Glutamatergic neuron (in vitro differentiated cells): ENCODE measurements at regions not wholly inside any gene's neighbourhood (a gene's known extent, or its start where the extent isn't known, plus 50 kb on each side); places are given as distances from the start of the nearest gene placed in this dataset.

Experiments used
- DNase-seq: peaks from one replicate; pipeline ENCODE4 v3.0.0; 2022
- H3K27ac Mint-ChIP-seq: one replicate; pipeline ENCODE4 v1.8.0; 2020; ENCODE audit warnings: mild to moderate bottlenecking, mixed read lengths, inconsistent platforms; ENCODE audit not compliant: unreplicated experiment
- H3K27me3 Mint-ChIP-seq: one replicate; pipeline ENCODE4 v1.8.0; 2020; ENCODE audit warnings: mild to moderate bottlenecking, moderate library complexity, mixed read lengths, inconsistent platforms; ENCODE audit not compliant: unreplicated experiment
- H3K36me3 Mint-ChIP-seq: one replicate; pipeline ENCODE4 v1.8.0; 2020; ENCODE audit warnings: mild to moderate bottlenecking, mixed read lengths, inconsistent platforms; ENCODE audit not compliant: unreplicated experiment
- H3K4me1 Mint-ChIP-seq: one replicate; pipeline ENCODE4 v1.8.0; 2020; ENCODE audit warnings: mild to moderate bottlenecking, low read depth, mixed read lengths, inconsistent platforms; ENCODE audit not compliant: unreplicated experiment
- H3K4me3 Mint-ChIP-seq: one replicate; pipeline ENCODE4 v1.8.0; 2020; ENCODE audit warnings: mild to moderate bottlenecking, mixed read lengths, inconsistent platforms; ENCODE audit not compliant: unreplicated experiment
- H3K9me3 Mint-ChIP-seq: one replicate; pipeline ENCODE4 v1.8.0; 2020; ENCODE audit warnings: mild to moderate bottlenecking, moderate library complexity, mixed read lengths, inconsistent platforms; ENCODE audit not compliant: unreplicated experiment
- TF ChIP-seq, protein P1 (sequence below): fragments of 200-600 bp; sonication (generic); IDR thresholded peaks from one replicate; pipeline ENCODE4 v1.5.0; 2021; ENCODE audit not compliant: partially characterized antibody, unreplicated experiment

DNA sequence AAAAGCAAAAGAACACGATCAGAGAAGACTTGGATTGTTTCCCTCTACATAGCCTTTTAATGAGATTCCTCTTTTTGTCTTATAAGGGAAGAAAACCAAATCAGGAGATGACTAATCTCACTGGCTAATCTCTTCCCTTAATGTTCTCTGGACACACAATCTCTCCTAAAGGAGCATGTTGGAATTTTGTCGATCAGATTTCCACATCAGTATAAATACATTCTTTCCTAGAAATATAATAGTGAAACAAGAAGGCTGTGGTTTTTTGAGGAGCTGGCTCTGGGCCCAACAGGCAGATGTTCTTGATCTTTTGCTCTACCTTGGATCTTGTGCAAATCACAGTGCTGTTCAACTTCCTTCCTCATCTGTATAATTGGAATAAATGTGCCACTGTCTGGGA lies 94.0 kb downstream of the GTPBP8 start:
- Mint-ChIP-seq H3K27ac (no peak overlapping the region), H3K36me3 (no peaks in the 10 kb centered on the region), H3K4me3 (no peak overlapping the region), H3K9me3 (no peaks in the 10 kb centered on the region), H3K27me3 (peaks cover 5% of the 10 kb centered on the region), H3K4me1 (peaks cover 5% of the 10 kb centered on the region)
- no peak for DNase-seq
- TF ChIP-seq, protein P1, sequence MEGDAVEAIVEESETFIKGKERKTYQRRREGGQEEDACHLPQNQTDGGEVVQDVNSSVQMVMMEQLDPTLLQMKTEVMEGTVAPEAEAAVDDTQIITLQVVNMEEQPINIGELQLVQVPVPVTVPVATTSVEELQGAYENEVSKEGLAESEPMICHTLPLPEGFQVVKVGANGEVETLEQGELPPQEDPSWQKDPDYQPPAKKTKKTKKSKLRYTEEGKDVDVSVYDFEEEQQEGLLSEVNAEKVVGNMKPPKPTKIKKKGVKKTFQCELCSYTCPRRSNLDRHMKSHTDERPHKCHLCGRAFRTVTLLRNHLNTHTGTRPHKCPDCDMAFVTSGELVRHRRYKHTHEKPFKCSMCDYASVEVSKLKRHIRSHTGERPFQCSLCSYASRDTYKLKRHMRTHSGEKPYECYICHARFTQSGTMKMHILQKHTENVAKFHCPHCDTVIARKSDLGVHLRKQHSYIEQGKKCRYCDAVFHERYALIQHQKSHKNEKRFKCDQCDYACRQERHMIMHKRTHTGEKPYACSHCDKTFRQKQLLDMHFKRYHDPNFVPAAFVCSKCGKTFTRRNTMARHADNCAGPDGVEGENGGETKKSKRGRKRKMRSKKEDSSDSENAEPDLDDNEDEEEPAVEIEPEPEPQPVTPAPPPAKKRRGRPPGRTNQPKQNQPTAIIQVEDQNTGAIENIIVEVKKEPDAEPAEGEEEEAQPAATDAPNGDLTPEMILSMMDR = no peak

DNA sequence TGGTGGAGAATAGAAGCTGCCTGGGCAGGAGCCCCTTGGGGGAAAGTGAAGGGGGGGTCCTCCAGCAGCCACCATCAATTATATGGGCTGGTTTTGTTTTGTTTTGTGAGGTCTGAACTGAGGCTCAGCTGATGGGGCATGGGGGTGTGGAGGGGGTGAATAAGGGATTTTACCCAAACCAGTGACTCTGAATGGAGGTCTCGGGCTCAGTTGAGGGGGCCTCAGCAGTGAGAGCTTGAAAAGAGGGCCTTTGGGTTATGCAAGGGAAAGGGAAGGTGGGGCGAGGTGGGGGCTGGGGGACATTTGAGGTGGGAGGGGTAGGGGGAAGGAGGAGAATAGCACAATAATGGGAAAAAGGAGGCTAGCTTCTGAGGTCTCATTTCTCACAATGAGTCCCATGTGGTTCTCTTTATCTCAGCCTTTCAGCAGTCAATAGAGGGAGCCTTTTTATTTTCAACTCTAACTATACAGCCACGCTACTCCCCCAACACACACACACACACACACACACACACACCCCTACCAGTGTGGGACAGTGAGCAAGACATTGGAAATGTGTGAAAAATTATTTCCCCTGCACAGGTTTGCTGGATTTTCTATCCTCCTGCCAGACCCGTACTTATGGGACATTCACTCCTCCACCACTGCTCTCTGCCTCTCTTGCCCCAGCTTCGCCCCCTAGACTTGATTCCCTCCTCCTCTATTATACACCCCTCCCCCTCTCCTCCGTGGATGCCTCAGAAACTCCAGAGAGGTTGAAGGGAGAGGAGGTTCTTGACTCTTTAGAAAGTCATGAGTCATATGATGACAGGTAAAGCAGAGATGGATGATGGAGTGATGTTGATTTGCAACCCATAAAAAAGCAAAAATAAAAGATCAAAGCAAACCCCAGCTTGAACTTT lies 96.0 kb downstream of the GTPBP8 start:
- Mint-ChIP-seq H3K4me1 (peaks cover 5% of the 10 kb centered on the region), H3K27ac (no peak overlapping the region)
- no peak for DNase-seq

DNA sequence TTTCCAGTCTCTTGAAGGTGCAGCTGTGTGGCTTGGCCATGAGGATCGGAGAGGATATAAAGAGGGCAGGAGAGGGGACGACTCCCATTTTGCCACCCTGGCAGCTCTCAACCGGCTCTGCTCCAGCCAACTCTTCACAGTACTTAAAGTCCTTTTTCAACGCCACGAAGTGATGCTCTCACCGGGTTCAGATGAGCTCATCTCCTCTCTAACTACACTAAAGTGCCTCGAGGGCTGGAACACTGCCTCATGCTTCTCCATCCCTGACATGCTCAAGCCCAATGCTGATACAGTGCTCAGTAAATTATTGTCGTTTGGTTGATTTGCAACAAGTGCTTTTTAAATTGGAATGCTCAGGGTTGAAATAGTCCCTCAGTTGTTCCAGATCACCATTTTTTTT lies 97.8 kb downstream of the GTPBP8 start:
- no peak overlapping the region for H3K27ac Mint-ChIP-seq
- peaks cover 3% of the 10 kb centered on the region for H3K27me3 Mint-ChIP-seq
- H3K9me3 Mint-ChIP-seq = no peaks in the 10 kb centered on the region
- H3K4me3 Mint-ChIP-seq = no peak overlapping the region
- TF ChIP-seq, protein P1 = no peak
- H3K36me3 Mint-ChIP-seq = no peaks in the 10 kb centered on the region
- no peak for DNase-seq
- peaks cover 5% of the 10 kb centered on the region for H3K4me1 Mint-ChIP-seq

More for the DNA sequence above, 96.0 kb downstream of the GTPBP8 start:
- TF ChIP-seq, protein P1 = no peak
- Mint-ChIP-seq H3K36me3 (no peaks in the 10 kb centered on the region), H3K4me3 (no peak overlapping the region), H3K9me3 (no peaks in the 10 kb centered on the region), H3K27me3 (peaks cover 5% of the 10 kb centered on the region)

DNA sequence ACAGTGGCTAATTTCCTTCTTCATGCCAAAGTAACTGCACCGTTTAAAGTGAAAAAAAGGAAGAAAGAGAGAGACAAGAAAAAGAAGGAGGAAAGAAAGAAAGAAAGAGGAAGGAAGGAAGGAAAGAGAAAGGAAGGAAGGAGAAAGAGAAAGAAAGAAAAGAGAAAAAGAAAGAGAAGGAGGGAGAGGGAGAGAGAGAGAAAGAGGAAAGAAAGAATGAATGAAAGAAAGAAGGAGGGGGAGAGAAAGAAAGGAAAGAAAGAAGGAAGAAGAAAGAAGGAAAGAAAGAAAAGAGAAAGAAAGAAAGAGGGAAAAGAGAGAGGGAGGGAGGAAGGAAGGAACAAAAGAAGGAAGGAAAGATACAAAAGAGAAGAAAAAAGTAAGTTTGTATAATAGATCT lies 100.6 kb downstream of the GTPBP8 start:
- H3K4me3 Mint-ChIP-seq = no peak overlapping the region
- H3K36me3 Mint-ChIP-seq = no peaks in the 10 kb centered on the region
- no peaks in the 10 kb centered on the region for H3K9me3 Mint-ChIP-seq
- TF ChIP-seq, protein P1 = no peak
- H3K27ac Mint-ChIP-seq = no peak overlapping the region
- no peak for DNase-seq
- H3K27me3 Mint-ChIP-seq = peaks cover 3% of the 10 kb centered on the region
- H3K4me1 Mint-ChIP-seq = peaks cover 8% of the 10 kb centered on the region

DNA sequence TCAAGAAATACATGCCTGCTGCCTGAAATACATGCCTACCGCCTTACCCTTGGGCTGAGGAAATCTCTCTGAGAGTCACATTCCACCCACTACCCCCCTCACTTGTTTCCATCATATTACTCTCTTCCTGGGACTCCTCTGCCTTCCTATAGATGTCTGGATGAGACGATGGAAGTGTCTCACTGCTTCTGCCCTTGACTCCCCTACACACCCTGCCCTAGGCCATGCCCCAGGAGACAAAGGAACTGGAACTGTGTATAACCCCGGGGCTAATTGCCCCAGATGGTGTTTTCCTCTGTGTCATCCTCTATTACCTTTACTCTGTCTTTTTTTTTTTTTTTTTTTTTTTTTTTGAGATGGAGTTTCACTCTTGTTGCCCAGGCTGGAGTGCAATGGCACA lies 102.0 kb downstream of the GTPBP8 start:
- Mint-ChIP-seq H3K27ac (no peak overlapping the region), H3K9me3 (no peaks in the 10 kb centered on the region), H3K4me1 (peaks cover 3% of the 10 kb centered on the region), H3K4me3 (no peak overlapping the region), H3K36me3 (no peaks in the 10 kb centered on the region), H3K27me3 (no peaks in the 10 kb centered on the region)
- TF ChIP-seq, protein P1 = no peak
- DNase-seq = no peak
